Esophagus squamous epithelium (tissue), 5 donors: ENCODE measurements at regions not wholly inside any gene's neighbourhood (a gene's known extent, or its start where the extent isn't known, plus 50 kb on each side); places are given as distances from the start of the nearest gene placed in this dataset.

Experiments used
- DNase-seq: peaks from one replicate; lab custom pipeline; 2025; lab: John Stamatoyannopoulos, UW
- H3K27ac ChIP-seq, 4 donors: fragments of 200-600 bp; sonication (generic); one replicate each; pipeline ENCODE4 v1.5.1; 2016 to 2019; ENCODE audit warnings: mild to moderate bottlenecking in 1 of 4
- H3K27me3 ChIP-seq, 4 donors: fragments of 200-600 bp; sonication (generic); 1 replicate in 3 of 4; 2 replicates in 1 of 4; pipeline versions ENCODE4 v1.5.1 to v1.6.0; 2017 to 2021; ENCODE audit warnings: antibody characterized with exemption in 1 of 4
- H3K36me3 ChIP-seq, 3 donors: fragments of 200-600 bp; sonication (generic); one replicate each; pipeline ENCODE4 v1.5.1; 2016 to 2019
- H3K4me1 ChIP-seq, 3 donors: fragments of 200-600 bp; sonication (generic); one replicate each; pipeline ENCODE4 v1.5.1; 2017 to 2019
- H3K4me3 ChIP-seq, 4 donors: fragments of 200-600 bp; sonication (generic); 1 replicate in 3 of 4; 2 replicates in 1 of 4; pipeline ENCODE4 v1.5.1; 2016 to 2019; ENCODE audit warnings: mild to moderate bottlenecking in 2 of 4, moderate library complexity in 1 of 4
- H3K9me3 ChIP-seq, 3 donors: fragments of 200-600 bp; sonication (generic); one replicate each; pipeline ENCODE4 v1.5.1; 2016 to 2019
- CTCF ChIP-seq, 6 experiments: fragments of 450-650 bp in 4 of 6; fragments of 200-600 bp in 2 of 6; sonication (generic) in 2 of 6; IDR thresholded peaks; one replicate each; pipeline ENCODE4 v1.5.1; 2016 to 2019; ENCODE audit warnings: antibody characterized with exemption in 6 of 6, mild to moderate bottlenecking in 4 of 6, moderate library complexity in 4 of 6
- POLR2A ChIP-seq, 4 donors: fragments of 450-650 bp; IDR thresholded peaks; one replicate each; pipeline ENCODE4 v1.6.1; 2017; ENCODE audit warnings: antibody characterized with exemption in 4 of 4, mild to moderate bottlenecking in 4 of 4, moderate library complexity in 3 of 4
- WGBS, 2 donors: methylation state at CpG; one replicate each; pipeline ENCODE4 v1.1.5; 2018; 5-methylcytosine and 5-hydroxymethylcytosine counted together
- intact Hi-C: fragments of 100-400 bp; cut with DNase I; formaldehyde crosslinking; loops from one replicate; pipeline ENCODE4 v1.15.0; 2022
- donor health status: DM: yes; HTN: yes; CAD: no.

- intact Hi-C loops, result no loop called here
- WGBS, 2 donors, result 58% methylated on average over 3 of the region's 3 CpGs
- Histone ChIP-seq H3K36me3 (no peaks in the 10 kb centered on the region), H3K9me3 (peaks cover 0 to 6% (median 0%) of the 10 kb centered on the region in 3 donors), H3K27me3 (no peaks in the 10 kb centered on the region), H3K4me3 (no peak overlapping the region), H3K4me1 (no peaks in the 10 kb centered on the region), H3K27ac (no peak overlapping the region)
- TF ChIP-seq POLR2A (IDR thresholded peaks at IDR 0.05) (no peak), CTCF (IDR thresholded peaks at IDR 0.05) (no peak)
- DNase-seq, result no peak
Measured at GRCh38 chr5:20340126-20340525, 352.1 kb upstream of the CDH18 start.

DNA sequence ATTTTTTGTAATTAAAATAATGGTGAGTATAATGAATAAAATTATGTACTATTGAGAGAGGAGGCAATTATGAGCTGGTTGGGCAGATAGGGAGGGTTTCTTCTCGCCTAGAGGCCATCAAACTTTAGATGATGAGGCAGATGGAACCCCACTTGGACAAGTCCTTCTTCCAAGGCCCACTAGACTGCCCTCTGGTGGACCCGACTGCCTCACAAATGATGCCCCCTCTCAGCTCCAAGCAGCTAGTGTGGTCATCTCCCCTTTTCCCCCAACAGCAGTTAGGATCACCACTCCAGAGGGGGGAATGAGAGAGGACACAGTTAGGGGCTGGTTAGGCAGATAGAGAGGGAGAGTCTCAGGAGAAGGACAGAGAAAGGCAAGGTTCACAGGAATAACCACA is 348.0 kb upstream of the CDH18 start:
- peaks cover 0 to 6% (median 0%) of the 10 kb centered on the region in 3 donors for H3K9me3 ChIP-seq
- TF ChIP-seq CTCF (IDR thresholded peaks at IDR 0.05), result no peak
- no peak for TF ChIP-seq POLR2A (IDR thresholded peaks at IDR 0.05)
- no peak overlapping the region for H3K4me3 ChIP-seq
- no peaks in the 10 kb centered on the region for H3K36me3 ChIP-seq
- WGBS, 2 donors, result 63 to 71% methylated on average over 2 of the region's 2 CpGs
- no peaks in the 10 kb centered on the region for H3K4me1 ChIP-seq
- H3K27me3 ChIP-seq, result no peaks in the 10 kb centered on the region
- no peak overlapping the region for H3K27ac ChIP-seq
- no peak for DNase-seq
- intact Hi-C loops, result no loop called here

DNA sequence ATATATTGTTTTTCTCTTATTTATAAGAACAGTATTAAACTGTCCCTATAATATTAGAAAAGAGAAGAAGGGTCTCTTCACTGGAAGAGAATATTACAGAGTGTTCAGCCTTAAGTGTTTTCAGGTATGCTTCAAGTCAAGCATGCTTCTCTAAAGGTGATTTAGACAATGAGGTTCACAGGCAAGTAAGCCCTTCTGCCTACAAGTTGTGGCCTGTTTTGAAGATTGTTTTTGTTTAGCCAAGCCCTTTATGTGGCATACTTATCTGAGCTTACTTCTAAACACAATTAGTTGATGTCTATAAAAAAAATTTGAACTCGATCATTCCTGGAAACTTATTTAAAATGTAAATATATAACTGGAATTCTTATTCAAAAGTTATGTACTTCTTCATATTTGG is 343.8 kb upstream of the CDH18 start:
- H3K9me3 ChIP-seq, result no peaks in the 10 kb centered on the region
- intact Hi-C loops, result no loop called here
- no peaks in the 10 kb centered on the region for H3K4me1 ChIP-seq
- no peak overlapping the region for H3K4me3 ChIP-seq
- H3K36me3 ChIP-seq, result no peaks in the 10 kb centered on the region
- no peaks in the 10 kb centered on the region for H3K27me3 ChIP-seq
- H3K27ac ChIP-seq, result no peak overlapping the region
- no peak for DNase-seq
- WGBS, 2 donors, result 42 to 55% methylated on average over 1 of the region's 1 CpG
- no peak for TF ChIP-seq POLR2A (IDR thresholded peaks at IDR 0.05)
- no peak for TF ChIP-seq CTCF (IDR thresholded peaks at IDR 0.05)

GRCh38 chr5:20323323-20323722 is 335.3 kb upstream of the CDH18 start:
- H3K4me1 ChIP-seq, result no peaks in the 10 kb centered on the region
- TF ChIP-seq POLR2A (IDR thresholded peaks at IDR 0.05), result no peak
- TF ChIP-seq CTCF (IDR thresholded peaks at IDR 0.05), result no peak
- intact Hi-C loops, result no loop called here
- H3K9me3 ChIP-seq, result no peaks in the 10 kb centered on the region
- H3K36me3 ChIP-seq, result no peaks in the 10 kb centered on the region
- no peak overlapping the region for H3K27ac ChIP-seq
- no peaks in the 10 kb centered on the region for H3K27me3 ChIP-seq
- H3K4me3 ChIP-seq, result no peak overlapping the region
- no peak for DNase-seq

DNA sequence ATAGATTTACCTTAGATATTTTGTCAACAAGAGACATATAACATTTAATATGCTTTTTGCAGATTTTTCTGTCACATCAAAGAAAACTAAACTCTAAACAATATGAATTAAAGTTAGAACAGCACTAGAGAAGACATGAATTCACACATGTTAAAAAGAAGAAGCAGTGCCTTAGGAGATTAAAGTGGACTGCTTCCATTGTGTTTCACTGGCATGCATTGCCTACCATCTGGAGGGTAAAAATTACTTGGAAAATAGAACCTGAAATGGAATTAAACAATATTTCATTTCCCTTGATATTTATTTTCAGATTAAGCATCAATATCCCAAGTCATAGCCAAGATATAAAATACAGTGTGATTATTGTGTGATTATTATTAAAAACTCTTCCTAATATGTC is 319.4 kb upstream of the CDH18 start:
- Histone ChIP-seq H3K4me1 (no peaks in the 10 kb centered on the region), H3K27me3 (no peaks in the 10 kb centered on the region), H3K9me3 (no peaks in the 10 kb centered on the region), H3K4me3 (no peak overlapping the region), H3K27ac (no peak overlapping the region), H3K36me3 (no peaks in the 10 kb centered on the region)
- intact Hi-C loops, result no loop called here
- DNase-seq, result no peak
- TF ChIP-seq POLR2A (IDR thresholded peaks at IDR 0.05) (no peak), CTCF (IDR thresholded peaks at IDR 0.05) (no peak)
